GM06990 (cell line): ENCODE measurements at regions not wholly inside any gene's neighbourhood (a gene's known extent, or its start where the extent isn't known, plus 50 kb on each side); places are given as distances from the start of the nearest gene placed in this dataset.
"Not testable (repeated sequence)": the region's sequence is repeated elsewhere in the genome, so short reads cannot be mapped to it uniquely, and the experiment has no call there.

Source experiments
- DNase-seq: peaks from one replicate; pipeline ENCODE4 v3.0.0-alpha.2; 2011; ENCODE audit not compliant: insufficient read length; ENCODE audit errors: extremely low read depth
- H3K27me3 ChIP-seq: replicated peaks from 2 replicates; pipeline ENCODE4 v1.6.0; 2011; ENCODE audit warnings: low read length; ENCODE audit not compliant: control insufficient read depth, insufficient read depth
- H3K36me3 ChIP-seq: 2 replicates; pipeline ENCODE4 v1.5.1; 2011; ENCODE audit warnings: low read length; ENCODE audit not compliant: control insufficient read depth, insufficient read depth
- H3K4me3 ChIP-seq: replicated peaks from 2 replicates; pipeline ENCODE4 v1.5.1; 2011; ENCODE audit warnings: low read depth, mild to moderate bottlenecking, control low read depth, low read length
- TF ChIP-seq, protein P1 (sequence below): IDR thresholded peaks from 2 replicates; pipeline ENCODE4 v1.5.1; 2011; ENCODE audit warnings: low read length, control low read depth, mild to moderate bottlenecking, inconsistent platforms; ENCODE audit not compliant: insufficient read depth, poor library complexity, severe bottlenecking

DNA sequence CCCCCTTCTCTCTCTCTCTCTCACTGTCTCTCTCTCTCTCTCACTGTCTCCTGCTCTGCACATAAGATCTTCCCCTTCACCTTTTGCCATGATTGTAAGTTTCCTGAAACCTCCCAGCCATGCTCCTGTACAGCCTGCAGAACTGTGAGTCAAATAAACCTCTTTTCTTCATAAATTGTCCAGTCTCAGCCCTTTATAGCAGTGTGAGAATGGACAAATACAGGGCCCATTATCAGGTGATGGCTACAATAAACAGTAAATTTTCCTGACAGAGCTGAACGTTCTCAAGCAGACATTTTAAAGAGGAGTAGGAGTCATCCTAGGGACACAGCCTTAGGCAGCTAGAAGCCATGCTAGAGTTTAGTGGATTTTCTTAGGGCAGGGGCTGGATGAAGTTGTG is 1679.7 kb upstream of the B3GALT2 start:
- no peak for DNase-seq
- H3K4me3 ChIP-seq, result no peak overlapping the region
- H3K36me3 ChIP-seq, result no peaks in the 10 kb centered on the region
- TF ChIP-seq, protein P1, sequence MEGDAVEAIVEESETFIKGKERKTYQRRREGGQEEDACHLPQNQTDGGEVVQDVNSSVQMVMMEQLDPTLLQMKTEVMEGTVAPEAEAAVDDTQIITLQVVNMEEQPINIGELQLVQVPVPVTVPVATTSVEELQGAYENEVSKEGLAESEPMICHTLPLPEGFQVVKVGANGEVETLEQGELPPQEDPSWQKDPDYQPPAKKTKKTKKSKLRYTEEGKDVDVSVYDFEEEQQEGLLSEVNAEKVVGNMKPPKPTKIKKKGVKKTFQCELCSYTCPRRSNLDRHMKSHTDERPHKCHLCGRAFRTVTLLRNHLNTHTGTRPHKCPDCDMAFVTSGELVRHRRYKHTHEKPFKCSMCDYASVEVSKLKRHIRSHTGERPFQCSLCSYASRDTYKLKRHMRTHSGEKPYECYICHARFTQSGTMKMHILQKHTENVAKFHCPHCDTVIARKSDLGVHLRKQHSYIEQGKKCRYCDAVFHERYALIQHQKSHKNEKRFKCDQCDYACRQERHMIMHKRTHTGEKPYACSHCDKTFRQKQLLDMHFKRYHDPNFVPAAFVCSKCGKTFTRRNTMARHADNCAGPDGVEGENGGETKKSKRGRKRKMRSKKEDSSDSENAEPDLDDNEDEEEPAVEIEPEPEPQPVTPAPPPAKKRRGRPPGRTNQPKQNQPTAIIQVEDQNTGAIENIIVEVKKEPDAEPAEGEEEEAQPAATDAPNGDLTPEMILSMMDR, result no peak
- no peaks in the 10 kb centered on the region for H3K27me3 ChIP-seq

DNA sequence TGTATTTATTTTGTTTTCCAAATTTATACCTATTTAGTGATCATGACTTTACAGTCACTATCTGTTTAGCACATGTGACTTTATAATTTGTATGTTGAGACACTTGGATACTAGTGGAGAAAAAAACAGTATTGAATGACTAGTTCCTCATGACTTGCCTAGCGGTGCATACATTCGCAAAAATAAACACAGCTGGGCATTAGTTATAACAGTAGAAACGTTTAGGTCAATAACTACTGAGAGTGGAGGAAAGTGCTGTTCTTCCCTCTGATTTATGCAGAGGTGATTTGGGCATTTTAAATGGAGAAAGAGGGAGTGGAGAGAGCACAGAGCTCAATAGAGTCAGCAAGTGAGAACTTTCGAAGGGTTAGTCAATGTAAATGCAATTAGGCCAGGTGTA is 1679.0 kb upstream of the B3GALT2 start:
- no peak for DNase-seq
- H3K4me3 ChIP-seq, result no peak overlapping the region
- TF ChIP-seq, protein P1, result no peak
- no peaks in the 10 kb centered on the region for H3K36me3 ChIP-seq
- no peaks in the 10 kb centered on the region for H3K27me3 ChIP-seq

DNA sequence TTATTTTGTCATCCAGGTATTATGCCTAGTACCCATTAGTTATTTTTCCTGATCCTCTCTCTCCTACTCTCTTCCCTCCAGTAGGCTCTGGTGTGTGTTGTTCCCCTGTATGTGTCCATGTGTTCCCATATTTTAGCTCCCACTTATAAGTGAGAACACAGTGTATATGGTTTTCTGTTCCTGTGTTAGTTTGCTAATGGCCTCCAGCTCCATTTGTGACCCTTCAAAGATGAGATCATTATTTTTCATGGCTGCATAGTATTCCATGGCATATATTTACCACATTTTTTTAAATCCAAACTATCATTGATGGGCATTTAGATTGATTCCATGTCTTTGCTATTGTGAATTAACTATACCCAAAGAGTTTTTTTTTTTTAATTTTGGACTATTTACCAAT is 1675.7 kb upstream of the B3GALT2 start:
- no peak for DNase-seq
- no peak overlapping the region for H3K4me3 ChIP-seq
- TF ChIP-seq, protein P1, result no peak
- no peaks in the 10 kb centered on the region for H3K36me3 ChIP-seq
- H3K27me3 ChIP-seq, result no peaks in the 10 kb centered on the region

DNA sequence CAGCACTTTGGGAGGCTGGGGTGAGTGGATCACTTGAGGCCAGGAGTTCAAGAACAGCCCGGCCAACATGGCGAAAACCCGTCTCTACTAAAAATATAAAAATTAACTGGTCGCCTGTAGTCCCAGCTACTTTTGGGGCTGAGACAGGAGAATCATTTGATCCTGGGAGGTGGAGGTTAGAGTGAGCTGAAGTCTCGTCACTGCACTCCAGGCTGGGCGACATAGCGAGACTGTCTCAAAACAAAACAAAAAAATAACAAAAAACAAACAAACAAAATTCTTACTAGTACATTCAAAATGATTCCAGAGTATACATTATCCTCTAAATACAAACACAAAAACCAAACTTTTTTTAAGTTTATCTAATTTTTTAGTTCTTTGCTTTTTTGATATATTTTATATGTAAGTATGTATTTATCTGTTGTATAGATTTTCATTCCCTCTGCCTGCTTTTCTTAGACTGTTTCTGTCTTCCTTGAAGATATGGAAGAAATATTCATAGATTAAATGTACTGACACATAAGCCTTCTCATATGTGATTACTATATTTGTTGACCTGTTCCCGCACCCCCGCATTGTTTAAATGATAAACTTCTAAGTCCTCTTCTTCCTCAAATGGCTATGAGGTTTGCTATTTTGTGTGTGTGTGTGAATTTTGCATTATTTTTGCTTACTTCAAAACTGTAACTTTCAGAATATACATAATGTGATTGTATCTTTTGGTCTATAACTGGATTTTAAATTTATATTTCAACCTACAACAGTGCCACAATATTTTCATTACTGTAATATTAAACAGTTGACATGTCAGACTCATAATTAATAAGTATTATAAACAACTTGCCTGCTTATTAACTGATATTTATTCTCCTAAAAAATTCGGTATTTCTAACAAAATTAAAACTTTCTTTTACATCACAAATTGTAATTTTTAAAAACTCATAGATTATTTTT is 1674.1 kb upstream of the B3GALT2 start:
- Histone ChIP-seq H3K27me3 (no peaks in the 10 kb centered on the region), H3K4me3 (no peak overlapping the region), H3K36me3 (no peaks in the 10 kb centered on the region)
- DNase-seq, result no peak
- TF ChIP-seq, protein P1, result no peak

DNA sequence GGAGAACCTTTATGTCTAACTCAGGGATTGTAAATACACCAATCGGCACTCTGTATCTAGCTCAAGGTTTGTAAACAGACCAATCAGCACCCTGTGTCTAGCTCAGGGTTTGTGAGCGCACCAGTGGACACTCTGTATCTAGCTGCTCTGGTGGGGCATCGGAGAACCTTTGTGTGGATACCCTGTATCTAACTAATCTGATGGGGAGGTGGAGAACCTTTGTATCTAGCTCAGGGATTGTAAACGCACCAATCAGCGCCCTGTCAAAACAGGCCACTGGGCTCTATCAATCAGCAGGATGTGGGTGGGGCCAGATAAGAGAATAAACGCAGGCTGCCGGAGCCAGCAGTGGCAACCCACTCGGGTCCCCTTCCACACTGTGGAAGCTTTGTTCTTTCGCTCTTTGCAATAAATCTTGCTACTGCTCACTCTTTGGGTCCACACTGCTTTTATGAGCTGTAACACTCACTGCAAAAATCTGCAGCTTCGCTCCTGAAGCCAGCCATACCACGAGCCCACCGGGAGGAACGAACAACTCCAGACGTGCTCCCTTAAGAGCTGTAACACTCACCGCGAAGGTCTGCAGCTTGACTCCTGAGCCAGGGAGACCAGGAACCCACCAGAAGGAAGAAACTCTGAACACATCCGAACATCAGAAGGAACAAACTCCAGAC is 1673.2 kb upstream of the B3GALT2 start:
- H3K36me3 ChIP-seq, H3K27me3 ChIP-seq, H3K4me3 ChIP-seq, DNase-seq: not testable (repeated sequence)

DNA sequence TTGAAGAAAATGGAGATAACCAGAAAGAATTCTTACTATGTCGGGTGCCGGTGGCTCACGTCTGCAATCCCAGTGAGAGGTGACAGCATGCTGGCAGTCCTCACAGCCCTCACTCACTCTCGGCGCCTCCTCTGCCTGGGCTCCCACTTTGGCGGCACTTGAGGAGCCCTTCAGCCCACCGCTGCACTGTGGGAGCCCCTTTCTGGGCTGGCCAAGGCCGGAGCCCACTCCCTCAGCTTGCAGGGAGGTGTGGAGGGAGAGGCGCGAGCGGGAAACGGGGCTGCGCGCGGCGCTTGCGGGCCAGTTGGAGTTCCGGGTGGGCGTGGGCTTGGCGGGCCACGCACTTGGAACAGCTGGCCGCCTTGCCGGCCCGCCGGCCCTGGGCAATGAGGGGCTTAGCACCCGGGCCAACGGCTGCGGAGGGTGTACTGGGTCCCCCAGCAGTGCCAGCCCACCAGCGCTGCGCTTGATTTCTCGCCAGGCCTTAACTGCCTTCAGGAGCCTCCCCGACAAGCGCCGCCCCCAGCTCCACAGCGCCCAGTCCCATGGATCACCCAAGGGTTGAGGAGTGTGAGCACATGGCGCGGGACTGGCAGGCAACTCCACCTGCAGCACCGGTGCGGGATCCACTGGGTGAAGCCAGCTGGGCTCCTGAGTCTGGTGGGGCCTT is 1672.5 kb upstream of the B3GALT2 start:
- H3K36me3 ChIP-seq, H3K27me3 ChIP-seq, DNase-seq, H3K4me3 ChIP-seq: not testable (repeated sequence)
